K562 (cell line): ENCODE measurements at regions not wholly inside any gene's neighbourhood (a gene's known extent, or its start where the extent isn't known, plus 50 kb on each side); places are given as distances from the start of the nearest gene placed in this dataset.
A peak's percentile ranks its signal among the peaks of the same experiment; 100 is the strongest.

Experiments used
- ATAC-seq: fragments of 200-7000 bp; cut with Tn5 transposase; 3 replicates; pipeline ENCODE4 v1.9.1; 2020; ENCODE audit warnings: moderate library complexity
- BruUV-seq: library from RNA; stranded (reverse); fragments of 400-500 nt; replicated peaks from 2 replicates; lab custom pipeline; 2021; lab: Mats Ljungman, UMichigan
- CTCF ChIA-PET: fragments of 300-600 bp; formaldehyde crosslinking; extraction: SDS; loops from one replicate; lab custom pipeline; 2021; ENCODE audit warnings: low intra/inter-chr PET ratio; lab: Yijun Ruan, JAX
- POLR2A ChIA-PET: fragments of 300-600, 350-650 bp; sonication (Branson Sonifier 250); formaldehyde crosslinking; extraction: SDS; loops from one replicate; lab custom pipeline; 2021; ENCODE audit warnings: antibody characterized with exemption, inconsistent platforms; lab: Yijun Ruan, JAX
- DNase-seq, 4 experiments: peaks; one replicate each; pipeline versions ENCODE4 v3.0.0 to v3.0.0-alpha.2; 2011 to 2018; ENCODE audit warnings: low spot score in 3 of 4, mixed read lengths in 3 of 4; ENCODE audit errors: extremely low read depth in 1 of 4
- FAIRE-seq: peaks from 2 replicates; lab custom pipeline; 2011; peaks lifted over from hg19 to GRCh38; lab: Jason Lieb, UNC
- H2AFZ ChIP-seq: 2 replicates; pipeline ENCODE4 v1.6.0; 2011; ENCODE audit warnings: low read depth, low read length, control low read depth, inconsistent platforms
- H3K27ac ChIP-seq: fragments of 200-600 bp; 3 replicates; pipeline ENCODE4 v1.8.0; 2011; ENCODE audit warnings: low read depth, mild to moderate bottlenecking, control low read depth, inconsistent platforms, low read length, moderate library complexity, mixed read lengths; ENCODE audit errors: extremely low read depth
- H3K27me3 ChIP-seq, 2 experiments: fragments of 300-600 bp in 1 of 2; 2 replicates in 1 of 2; 3 replicates in 1 of 2; pipeline versions ENCODE4 v1.6.0 to v1.8.0; 2011; ENCODE audit warnings: inconsistent platforms in 2 of 2, low read length in 2 of 2, mild to moderate bottlenecking in 1 of 2, mixed read lengths in 1 of 2, moderate library complexity in 1 of 2; ENCODE audit not compliant: control insufficient read depth in 2 of 2, insufficient read depth in 2 of 2
- H3K36me3 ChIP-seq: fragments of 300-600 bp; 3 replicates; pipeline ENCODE4 v1.8.0; 2011; ENCODE audit warnings: mild to moderate bottlenecking, low read length, inconsistent platforms; ENCODE audit not compliant: control insufficient read depth, insufficient read depth
- H3K4me1 ChIP-seq, 2 experiments: fragments of 200-600 bp in 1 of 2; replicated peaks in 1 of 2; 2 replicates in 1 of 2; 3 replicates in 1 of 2; pipeline versions ENCODE4 v1.5.1 to v1.8.0; 2011; ENCODE audit warnings: inconsistent platforms in 2 of 2, low read length in 2 of 2, mild to moderate bottlenecking in 1 of 2, mixed read lengths in 1 of 2, moderate library complexity in 1 of 2; ENCODE audit not compliant: control insufficient read depth in 2 of 2, insufficient read depth in 2 of 2
- H3K4me2 ChIP-seq: 2 replicates; pipeline ENCODE4 v1.6.1; 2011; ENCODE audit warnings: low read length, control low read depth, inconsistent platforms, mixed read lengths; ENCODE audit not compliant: insufficient read depth
- H3K4me3 ChIP-seq: fragments of 200-600 bp; sonication (generic), shearing (Covaris generic); 2 replicates; pipeline ENCODE4 v1.5.1; 2016; ENCODE audit warnings: control low read depth, inconsistent platforms
- H3K79me2 ChIP-seq: fragments of 200-600 bp; 3 replicates; pipeline ENCODE4 v1.8.0; 2011; ENCODE audit warnings: low read length, inconsistent platforms; ENCODE audit not compliant: control insufficient read depth, insufficient read depth
- H3K9ac ChIP-seq, 2 experiments: 2 replicates each; pipeline versions ENCODE4 v1.6.0 to v1.6.1; 2011; ENCODE audit warnings: low read depth in 2 of 2, low read length in 2 of 2, control low read depth in 1 of 2, inconsistent platforms in 1 of 2, mild to moderate bottlenecking in 1 of 2, mixed read lengths in 1 of 2; ENCODE audit not compliant: insufficient read depth in 1 of 2
- H3K9me1 ChIP-seq: one replicate; pipeline ENCODE4 v1.6.0; 2011; ENCODE audit warnings: inconsistent platforms, mild to moderate bottlenecking, low read length, moderate library complexity; ENCODE audit not compliant: control insufficient read depth, insufficient read depth
- H3K9me3 ChIP-seq: replicated peaks from 2 replicates; pipeline ENCODE4 v1.5.1; 2011; ENCODE audit warnings: low read depth, low read length, inconsistent platforms; ENCODE audit not compliant: control insufficient read depth, insufficient read depth
- H4K20me1 ChIP-seq: replicated peaks from 2 replicates; pipeline ENCODE4 v1.6.1; 2011; ENCODE audit warnings: low read length, inconsistent platforms, mixed read lengths; ENCODE audit not compliant: control insufficient read depth, insufficient read depth
- CHD1 ChIP-seq: fragments of 200-600 bp; sonication (generic); IDR thresholded peaks from one replicate; pipeline ENCODE4 v1.6.1; 2012; ENCODE audit warnings: mild to moderate bottlenecking, moderate library complexity, low read length, inconsistent platforms
- CTCF ChIP-seq, 3 experiments: IDR thresholded peaks in 2 of 3; conservative IDR thresholded peaks in 1 of 3; 2 replicates each; pipeline ENCODE4 v1.5.1; 2011 to 2012; ENCODE audit warnings: low read length in 3 of 3, mild to moderate bottlenecking in 3 of 3, control low read depth in 2 of 3, improper control_type of control experiment in 1 of 3, inconsistent platforms in 1 of 3, low read depth in 1 of 3, mixed read lengths in 1 of 3, moderate library complexity in 1 of 3; ENCODE audit not compliant: insufficient read depth in 2 of 3
- RFX1 ChIP-seq: fragments of 450-650 bp; IDR thresholded peaks from 2 replicates; pipeline ENCODE4 v1.6.1; 2016; ENCODE audit warnings: mild to moderate bottlenecking, moderate library complexity
- WGBS: fragments of 100-300 bp; shearing (Covaris generic); methylation state at CpG from one replicate; pipeline ENCODE4 v1.1.6; 2016; ENCODE audit warnings: low coverage, mixed read lengths; ENCODE audit not compliant: insufficient coverage; ENCODE audit errors: missing lambda C conversion rate; 5-methylcytosine and 5-hydroxymethylcytosine counted together
- in situ Hi-C: fragments of 300-500 bp; cut with MboI; formaldehyde crosslinking; loops from 4 replicates; pipeline ENCODE4 v1.15.0; 2018; ENCODE audit warnings: inconsistent platforms, mixed read lengths
- intact Hi-C: fragments of 100-400 bp; cut with micrococcal nuclease; formaldehyde crosslinking; loops from 2 replicates; pipeline ENCODE4 v1.14.2; 2022

DNA sequence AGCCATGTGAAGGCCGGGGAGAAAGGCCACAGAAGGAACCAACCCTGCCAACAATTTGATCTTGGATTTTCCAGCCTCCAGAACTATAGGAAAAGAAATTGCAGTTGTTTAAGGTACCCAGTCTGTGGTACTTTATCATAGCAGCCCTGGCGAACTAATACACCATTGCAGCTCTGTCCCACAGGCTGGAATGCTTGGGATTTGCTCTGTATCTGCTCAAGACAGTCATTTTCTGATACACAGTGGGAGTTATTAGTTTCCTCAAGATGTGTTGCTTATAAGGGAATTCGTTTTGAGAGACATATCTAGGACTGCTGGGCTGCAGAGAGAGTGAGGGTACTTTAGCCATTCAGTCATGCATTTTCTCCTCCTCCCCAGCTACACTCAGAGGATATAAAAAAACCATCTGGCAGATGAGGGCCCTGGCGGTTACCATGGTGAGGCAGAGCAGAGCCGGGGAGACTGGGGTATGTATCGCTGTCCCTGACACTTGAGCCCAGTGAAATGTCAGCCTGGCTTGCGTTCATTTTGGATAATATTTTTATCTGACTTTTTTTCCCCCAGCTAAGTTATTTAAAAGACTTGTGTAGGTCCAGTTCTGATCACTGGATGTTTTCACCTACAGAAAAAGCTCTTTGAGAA is 104.6 kb downstream of the DIRAS3 start:
- ATAC-seq = no peak
- H3K9me3 ChIP-seq = no peaks in the 10 kb centered on the region
- H3K4me2 ChIP-seq = no peak overlapping the region
- no peaks in the 10 kb centered on the region for H3K9me1 ChIP-seq
- ChIA-PET POLR2A (interaction anchor here (0.6 kb wide), 1 partner anchor 242 kb away, joined by 3 read pairs; no protein-coding TSS in a partner anchor), CTCF (no interaction called here)
- no peaks in the 10 kb centered on the region for H4K20me1 ChIP-seq
- H2AFZ ChIP-seq = no peak overlapping the region
- no peak for DNase-seq
- no peak overlapping the region for H3K9ac ChIP-seq
- 14% methylated on average over 7 of the region's 7 CpGs for WGBS
- intact Hi-C loops = no loop called here
- H3K4me3 ChIP-seq = no peak overlapping the region
- no peaks in the 10 kb centered on the region for H3K79me2 ChIP-seq
- in situ Hi-C loops = no loop called here
- no peaks in the 10 kb centered on the region for H3K36me3 ChIP-seq
- TF ChIP-seq RFX1 (peak; percentile 17; the same call in 1 of the 2 replicates), CTCF (IDR thresholded peaks at IDR 0.05 in 2 of 3, conservative IDR thresholded peaks at IDR 0.05 in 1 of 3; ENCODE audit: insufficient read depth in 2 of 3, low read depth in 1 of 3, low read length in 3 of 3) (no peak), CHD1 (no peak)
- no peak for FAIRE-seq
- H3K4me1 ChIP-seq = no peaks in the 10 kb centered on the region; a peak in 1 of 5 replicates
- BruUV-seq = no TSS peak
- no peak overlapping the region for H3K27ac ChIP-seq
- H3K27me3 ChIP-seq = peaks cover 0 to 11% of the 10 kb centered on the region in 2 experiments; a peak in 3 of 5 replicates
